Upper lobe of right lung (tissue), 1 donor: ENCODE measurements at regions not wholly inside any gene's neighbourhood (a gene's known extent, or its start where the extent isn't known, plus 50 kb on each side); places are given as distances from the start of the nearest gene placed in this dataset.

Experiments
- ATAC-seq: fragments of 200-7000 bp; cut with Tn5 transposase; one replicate; pipeline ENCODE4 v1.9.1; 2020; ENCODE audit warnings: mild to moderate bottlenecking, moderate library complexity
- DNase-seq: peaks from one replicate; pipeline ENCODE4 v3.0.0-alpha.2; 2020
- H3K27ac ChIP-seq: fragments of 200-600 bp; one replicate; pipeline ENCODE4 v1.8.0; 2022
- H3K27me3 ChIP-seq: fragments of 200-600 bp; one replicate; pipeline ENCODE4 v1.8.0; 2022; ENCODE audit warnings: mild to moderate bottlenecking
- H3K36me3 ChIP-seq: fragments of 200-600 bp; one replicate; pipeline ENCODE4 v1.8.0; 2022
- H3K4me1 ChIP-seq: fragments of 200-600 bp; one replicate; pipeline ENCODE4 v1.8.0; 2022
- H3K4me3 ChIP-seq: fragments of 200-600 bp; one replicate; pipeline ENCODE4 v1.8.0; 2022; ENCODE audit warnings: mild to moderate bottlenecking
- H3K9me3 ChIP-seq: fragments of 200-600 bp; one replicate; pipeline ENCODE4 v1.8.0; 2022
- intact Hi-C: fragments of 100-400 bp; cut with DNase I; formaldehyde crosslinking; loops from one replicate; pipeline ENCODE4 v1.11.0; 2022
- TF ChIP-seq, protein P1 (sequence below): fragments of 200-600 bp; IDR thresholded peaks from one replicate; pipeline ENCODE4 v1.8.0; 2022; ENCODE audit warnings: antibody characterized with exemption
- donor health status: DM: no; HTN: yes; CAD: no; lungs with severe emphysema.

DNA sequence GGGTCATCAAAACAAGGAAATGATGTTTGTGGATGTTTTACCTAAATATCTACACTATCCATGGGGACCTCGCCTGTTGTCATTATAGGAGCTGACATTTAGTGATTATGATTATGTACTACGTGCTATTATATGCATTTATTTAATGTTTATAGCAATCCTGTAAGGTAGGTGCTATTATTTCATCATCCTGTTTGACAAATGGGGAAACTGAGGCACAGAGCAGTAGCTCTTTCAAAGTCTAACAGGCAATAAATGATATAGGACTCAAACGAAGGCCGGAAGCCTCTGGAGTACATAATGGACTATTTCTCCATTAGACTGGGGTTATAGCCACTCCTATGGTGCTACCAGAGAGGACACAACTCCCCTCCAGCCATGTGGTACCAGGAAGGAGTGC lies 60.6 kb upstream of the KDM7A start:
- Histone ChIP-seq H3K27me3 (no peaks in the 10 kb centered on the region), H3K4me1 (peaks cover 7% of the 10 kb centered on the region), H3K27ac (no peak overlapping the region), H3K36me3 (no peaks in the 10 kb centered on the region), H3K4me3 (no peak overlapping the region), H3K9me3 (no peaks in the 10 kb centered on the region)
- no peak for ATAC-seq
- intact Hi-C loops, result no loop called here
- TF ChIP-seq, protein P1, sequence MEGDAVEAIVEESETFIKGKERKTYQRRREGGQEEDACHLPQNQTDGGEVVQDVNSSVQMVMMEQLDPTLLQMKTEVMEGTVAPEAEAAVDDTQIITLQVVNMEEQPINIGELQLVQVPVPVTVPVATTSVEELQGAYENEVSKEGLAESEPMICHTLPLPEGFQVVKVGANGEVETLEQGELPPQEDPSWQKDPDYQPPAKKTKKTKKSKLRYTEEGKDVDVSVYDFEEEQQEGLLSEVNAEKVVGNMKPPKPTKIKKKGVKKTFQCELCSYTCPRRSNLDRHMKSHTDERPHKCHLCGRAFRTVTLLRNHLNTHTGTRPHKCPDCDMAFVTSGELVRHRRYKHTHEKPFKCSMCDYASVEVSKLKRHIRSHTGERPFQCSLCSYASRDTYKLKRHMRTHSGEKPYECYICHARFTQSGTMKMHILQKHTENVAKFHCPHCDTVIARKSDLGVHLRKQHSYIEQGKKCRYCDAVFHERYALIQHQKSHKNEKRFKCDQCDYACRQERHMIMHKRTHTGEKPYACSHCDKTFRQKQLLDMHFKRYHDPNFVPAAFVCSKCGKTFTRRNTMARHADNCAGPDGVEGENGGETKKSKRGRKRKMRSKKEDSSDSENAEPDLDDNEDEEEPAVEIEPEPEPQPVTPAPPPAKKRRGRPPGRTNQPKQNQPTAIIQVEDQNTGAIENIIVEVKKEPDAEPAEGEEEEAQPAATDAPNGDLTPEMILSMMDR, result no peak
- no peak for DNase-seq

DNA sequence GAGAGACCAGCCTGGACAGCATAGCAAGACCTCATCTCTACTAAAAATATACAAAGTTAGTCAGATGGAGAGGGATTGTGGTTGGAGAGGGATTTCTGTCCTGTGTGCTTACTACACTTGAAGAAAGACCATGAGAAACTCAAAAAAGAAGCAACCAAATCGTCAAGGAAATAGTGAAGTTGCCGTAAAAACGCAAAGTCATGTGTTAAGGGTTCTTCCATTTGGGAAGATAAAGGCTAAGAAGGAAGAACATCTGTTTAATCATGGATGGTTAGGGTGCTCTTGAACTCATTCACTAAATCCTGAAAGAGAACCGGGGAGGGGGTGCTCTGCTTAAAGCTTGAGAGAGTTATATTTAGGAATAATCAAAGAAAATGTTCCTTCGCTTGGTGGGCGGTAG lies 59.8 kb upstream of the KDM7A start:
- TF ChIP-seq, protein P1, result no peak
- no peak for ATAC-seq
- intact Hi-C loops, result no loop called here

DNA sequence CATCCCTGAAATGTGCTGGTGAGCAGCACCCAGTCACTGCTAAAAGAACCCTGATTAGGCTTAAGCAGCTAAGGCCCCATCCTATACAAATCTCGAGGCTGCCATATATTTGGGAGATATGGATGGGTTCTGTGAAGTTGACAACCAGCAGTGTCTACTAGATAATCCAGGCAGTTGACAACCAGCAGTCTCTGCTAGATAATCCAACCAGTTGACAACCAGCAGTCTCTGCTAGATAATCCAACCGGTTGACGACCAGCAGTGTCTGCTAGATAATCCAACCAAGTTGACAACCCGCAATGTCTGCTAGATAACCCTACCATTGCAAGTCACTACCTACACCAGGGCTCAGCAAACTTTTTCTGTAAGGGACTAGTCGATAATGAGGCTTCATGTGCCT lies 58.3 kb upstream of the KDM7A start:
- TF ChIP-seq, protein P1, result no peak
- no peak for ATAC-seq
- Histone ChIP-seq H3K4me3 (no peak overlapping the region), H3K4me1 (peaks cover 3% of the 10 kb centered on the region), H3K36me3 (no peaks in the 10 kb centered on the region), H3K27ac (no peak overlapping the region), H3K9me3 (no peaks in the 10 kb centered on the region), H3K27me3 (no peaks in the 10 kb centered on the region)
- intact Hi-C loops, result no loop called here
- DNase-seq, result no peak

More for the DNA sequence above, 59.8 kb upstream of the KDM7A start:
- Histone ChIP-seq H3K9me3 (no peaks in the 10 kb centered on the region), H3K27me3 (no peaks in the 10 kb centered on the region), H3K27ac (no peak overlapping the region), H3K4me3 (no peak overlapping the region), H3K36me3 (no peaks in the 10 kb centered on the region), H3K4me1 (no peaks in the 10 kb centered on the region)
- DNase-seq, result no peak

DNA sequence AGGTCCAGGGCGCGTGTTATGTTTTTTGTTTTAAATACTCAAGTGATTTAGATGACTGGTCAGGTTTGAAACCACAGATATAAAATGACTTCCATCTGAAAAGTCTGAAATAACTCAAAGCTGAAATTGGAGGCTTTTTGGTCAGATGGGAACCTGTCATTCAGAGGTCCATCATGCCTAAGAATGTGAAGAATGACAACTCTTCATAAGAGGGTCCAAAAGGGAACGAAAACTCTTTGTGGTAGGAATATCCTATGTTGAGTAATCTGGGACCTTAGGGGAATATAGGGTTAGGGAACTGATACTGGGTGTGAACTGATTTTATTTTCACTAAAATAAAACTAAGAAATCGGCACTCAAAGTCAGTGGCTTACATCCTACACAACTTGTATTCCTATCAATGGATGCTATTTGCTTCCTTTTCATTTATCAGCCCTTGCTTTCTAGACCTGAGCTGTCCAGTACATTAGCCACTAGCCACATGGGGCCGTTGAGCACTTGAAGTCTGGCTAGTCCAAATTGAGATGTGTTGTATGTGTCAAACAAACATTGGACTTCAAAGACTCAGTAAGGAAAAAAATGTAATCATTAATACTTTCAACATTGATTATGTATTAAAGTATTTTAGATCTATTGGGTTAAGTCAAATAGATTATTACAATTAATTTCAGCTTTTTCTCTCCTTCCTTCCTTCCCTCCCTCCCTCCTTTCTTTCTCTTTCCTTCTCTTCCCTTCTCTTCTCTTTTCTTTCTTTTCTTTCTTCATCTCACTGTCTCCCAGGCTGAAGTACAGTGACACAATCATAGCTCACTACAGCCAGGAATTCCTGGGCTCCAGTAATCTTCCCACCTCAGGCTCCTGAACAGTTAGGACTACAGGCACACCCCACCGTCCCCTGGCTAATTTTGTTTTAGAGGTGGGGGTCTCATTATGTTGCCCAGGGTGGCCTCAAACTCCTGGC lies 56.5 kb upstream of the KDM7A start:
- H3K27ac ChIP-seq, result no peak overlapping the region
- TF ChIP-seq, protein P1, result no peak
- no peaks in the 10 kb centered on the region for H3K9me3 ChIP-seq
- intact Hi-C loops, result no loop called here
- H3K36me3 ChIP-seq, result no peaks in the 10 kb centered on the region
- H3K4me1 ChIP-seq, result peaks cover 10% of the 10 kb centered on the region
- ATAC-seq (no peak), DNase-seq (no peak)
- H3K4me3 ChIP-seq, result no peak overlapping the region
- no peaks in the 10 kb centered on the region for H3K27me3 ChIP-seq

DNA sequence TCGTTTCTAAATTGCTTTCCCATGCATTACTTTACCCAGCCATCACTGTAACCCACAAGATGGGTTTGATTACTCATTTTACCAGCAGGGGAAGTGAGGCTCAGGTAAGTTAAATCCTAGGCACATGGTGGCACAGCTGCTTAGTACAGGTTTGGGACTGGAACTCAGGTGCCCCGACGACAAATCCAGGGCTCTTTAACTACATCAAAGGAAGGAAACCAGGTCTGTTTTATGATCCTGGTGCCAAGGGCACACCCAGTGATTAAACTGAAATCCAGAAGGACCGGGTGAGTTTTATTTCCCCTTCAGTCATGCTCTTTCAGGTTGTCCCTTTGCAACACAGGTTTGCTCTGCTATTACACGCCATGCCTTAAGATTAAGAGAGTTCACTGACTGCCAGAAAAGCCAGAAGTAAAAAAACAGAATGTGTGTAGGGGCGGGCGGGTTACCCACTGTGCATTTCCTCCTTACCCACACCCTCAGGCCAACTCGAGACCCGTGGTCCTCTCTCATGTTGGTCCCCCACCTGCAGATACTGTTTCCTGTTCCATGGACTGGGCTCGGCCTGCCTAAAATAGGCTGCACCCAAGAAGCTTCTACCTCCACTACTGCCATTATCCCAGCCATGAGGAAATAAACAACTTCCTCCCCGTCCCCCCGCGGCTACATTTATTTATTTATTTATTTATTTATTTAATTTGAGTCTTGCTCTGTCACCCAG lies 55.1 kb upstream of the KDM7A start:
- TF ChIP-seq, protein P1, result no peak
- DNase-seq (no peak), ATAC-seq (peak; percentile 33)
- peaks cover 10% of the 10 kb centered on the region for H3K4me1 ChIP-seq
- H3K27ac ChIP-seq, result peak overlapping the region; percentile 53
- H3K27me3 ChIP-seq, result no peaks in the 10 kb centered on the region
- no peaks in the 10 kb centered on the region for H3K9me3 ChIP-seq
- no peaks in the 10 kb centered on the region for H3K36me3 ChIP-seq
- H3K4me3 ChIP-seq, result peak overlapping the region; percentile 58
- intact Hi-C loops, result no loop called here
